ENCODE measurements at regions not wholly inside any gene's neighbourhood (a gene's known extent, or its start where the extent isn't known, plus 50 kb on each side); places are given as distances from the start of the nearest gene placed in this dataset.

DNA sequence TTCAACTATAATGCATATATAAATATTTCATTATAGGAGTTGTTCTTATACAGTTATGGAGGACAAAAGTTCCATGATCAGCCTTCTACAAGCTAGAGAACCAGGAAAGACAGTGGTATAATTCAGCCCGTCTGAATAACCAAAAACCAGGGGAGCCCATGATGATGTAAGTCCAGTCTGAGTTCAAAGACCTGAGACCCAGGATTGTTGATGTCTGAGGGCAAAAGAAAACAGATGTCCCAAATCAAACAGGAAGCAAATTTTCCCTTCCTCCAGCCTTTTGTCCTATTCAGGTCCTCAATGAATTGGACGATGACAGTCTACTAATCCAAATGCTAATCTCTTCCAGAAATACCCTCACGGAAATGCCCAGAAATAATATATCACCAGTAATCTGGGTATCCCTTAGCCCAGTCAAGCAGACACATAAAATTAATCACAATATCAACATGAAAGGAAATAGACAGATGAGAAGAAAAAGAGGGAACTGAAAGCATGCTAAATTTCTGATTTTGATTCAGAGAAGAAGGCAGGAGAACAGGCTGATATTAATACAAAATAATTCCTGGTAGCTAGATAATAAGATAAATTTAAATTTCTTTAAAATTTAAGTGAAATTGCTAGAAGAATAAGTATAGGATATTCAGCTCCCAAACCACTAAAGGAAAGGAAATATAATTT lies 255.6 kb upstream of the CTAGE1 start:
- no peaks in the 10 kb centered on the region for H4K20me1 ChIP-seq (ENCODE audit: insufficient read depth, low read length)

DNA sequence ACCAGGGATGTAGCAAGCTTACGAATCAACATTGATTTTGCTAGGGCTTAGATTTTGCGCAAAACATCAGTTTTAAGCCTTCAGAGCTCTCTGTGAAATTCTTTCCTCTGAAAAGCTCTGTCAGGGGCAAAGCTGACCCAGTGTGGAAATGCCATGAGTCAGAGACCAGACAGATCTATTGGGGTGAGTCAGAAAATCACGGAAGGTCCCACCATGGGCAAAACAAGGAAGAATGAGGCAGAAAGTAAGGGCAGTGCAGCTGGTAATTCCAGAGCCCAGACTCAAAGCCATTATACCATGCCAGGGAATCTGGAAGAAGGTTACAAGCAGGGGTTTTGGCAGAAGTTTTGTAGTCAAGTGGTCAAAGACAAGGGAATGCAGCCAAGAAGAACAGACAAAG lies 256.6 kb upstream of the CTAGE1 start:
- Histone ChIP-seq H3K27me3 (ENCODE audit: insufficient read depth, low read length) (no peaks in the 10 kb centered on the region), H3K4me2 (ENCODE audit: low read length) (no peak overlapping the region), H3K4me1 (ENCODE audit: insufficient read depth, low read length, severe bottlenecking) (no peaks in the 10 kb centered on the region), H4K20me1 (ENCODE audit: insufficient read depth, low read length) (no peaks in the 10 kb centered on the region), H3K79me2 (ENCODE audit: insufficient read depth, low read length) (no peaks in the 10 kb centered on the region), H3K4me3 (ENCODE audit: low read depth, low read length, poor library complexity, severe bottlenecking) (no peak overlapping the region), H3F3A (ENCODE audit: insufficient read depth, low read length) (no peaks in the 10 kb centered on the region), H3K9ac (ENCODE audit: low read length) (no peak overlapping the region), H3K9me3 (ENCODE audit: low read length) (no peaks in the 10 kb centered on the region), H3K27ac (ENCODE audit: low read depth, low read length, poor library complexity, severe bottlenecking) (no peak overlapping the region), H2AFZ (ENCODE audit: low read length) (no peak overlapping the region), H3K36me3 (ENCODE audit: insufficient read depth, low read length) (no peaks in the 10 kb centered on the region), H3K9me2 (ENCODE audit: low read depth, low read length) (no peaks in the 10 kb centered on the region)
- TF ChIP-seq, protein P1, sequence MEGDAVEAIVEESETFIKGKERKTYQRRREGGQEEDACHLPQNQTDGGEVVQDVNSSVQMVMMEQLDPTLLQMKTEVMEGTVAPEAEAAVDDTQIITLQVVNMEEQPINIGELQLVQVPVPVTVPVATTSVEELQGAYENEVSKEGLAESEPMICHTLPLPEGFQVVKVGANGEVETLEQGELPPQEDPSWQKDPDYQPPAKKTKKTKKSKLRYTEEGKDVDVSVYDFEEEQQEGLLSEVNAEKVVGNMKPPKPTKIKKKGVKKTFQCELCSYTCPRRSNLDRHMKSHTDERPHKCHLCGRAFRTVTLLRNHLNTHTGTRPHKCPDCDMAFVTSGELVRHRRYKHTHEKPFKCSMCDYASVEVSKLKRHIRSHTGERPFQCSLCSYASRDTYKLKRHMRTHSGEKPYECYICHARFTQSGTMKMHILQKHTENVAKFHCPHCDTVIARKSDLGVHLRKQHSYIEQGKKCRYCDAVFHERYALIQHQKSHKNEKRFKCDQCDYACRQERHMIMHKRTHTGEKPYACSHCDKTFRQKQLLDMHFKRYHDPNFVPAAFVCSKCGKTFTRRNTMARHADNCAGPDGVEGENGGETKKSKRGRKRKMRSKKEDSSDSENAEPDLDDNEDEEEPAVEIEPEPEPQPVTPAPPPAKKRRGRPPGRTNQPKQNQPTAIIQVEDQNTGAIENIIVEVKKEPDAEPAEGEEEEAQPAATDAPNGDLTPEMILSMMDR (IDR thresholded peaks at IDR 0.05; ENCODE audit: low read length) = no peak
- no peak for TF ChIP-seq EZH2 (IDR thresholded peaks at IDR 0.05; ENCODE audit: borderline replicate concordance, low read length)

More for the DNA sequence above, 255.6 kb upstream of the CTAGE1 start:
- Histone ChIP-seq H3K4me1 (ENCODE audit: insufficient read depth, low read length, severe bottlenecking) (no peaks in the 10 kb centered on the region), H2AFZ (ENCODE audit: low read length) (no peak overlapping the region), H3K27ac (ENCODE audit: low read depth, low read length, poor library complexity, severe bottlenecking) (no peak overlapping the region), H3K36me3 (ENCODE audit: insufficient read depth, low read length) (no peaks in the 10 kb centered on the region), H3K9me2 (ENCODE audit: low read depth, low read length) (no peaks in the 10 kb centered on the region), H3K9me3 (ENCODE audit: low read length) (no peaks in the 10 kb centered on the region), H3K4me3 (ENCODE audit: low read depth, low read length, poor library complexity, severe bottlenecking) (no peak overlapping the region), H3K27me3 (ENCODE audit: insufficient read depth, low read length) (no peaks in the 10 kb centered on the region), H3F3A (ENCODE audit: insufficient read depth, low read length) (no peaks in the 10 kb centered on the region), H3K4me2 (ENCODE audit: low read length) (no peak overlapping the region), H3K9ac (ENCODE audit: low read length) (no peak overlapping the region), H3K79me2 (ENCODE audit: insufficient read depth, low read length) (no peaks in the 10 kb centered on the region)
- TF ChIP-seq EZH2 (IDR thresholded peaks at IDR 0.05; ENCODE audit: borderline replicate concordance, low read length) = no peak
- TF ChIP-seq, protein P1 (IDR thresholded peaks at IDR 0.05; ENCODE audit: low read length) = no peak

DNA sequence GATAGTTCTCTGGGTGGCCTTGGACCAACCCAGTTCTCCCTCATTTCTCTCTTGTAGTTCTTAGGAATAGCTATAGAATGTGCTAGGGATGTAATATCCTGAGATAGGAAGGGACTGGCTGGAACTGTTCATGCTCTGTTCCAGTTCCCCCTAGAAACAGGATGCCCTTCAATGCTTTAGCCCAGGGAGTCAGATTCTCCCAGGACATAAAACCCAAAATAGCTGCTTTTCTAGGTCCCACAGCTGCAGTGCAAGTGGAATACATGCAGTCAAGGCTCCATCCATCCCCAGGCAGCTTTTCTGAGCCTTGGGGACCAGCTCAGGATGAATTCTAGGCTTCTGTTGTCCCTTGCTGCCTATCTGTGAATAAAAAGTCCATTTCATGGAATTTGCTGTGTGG lies 257.3 kb upstream of the CTAGE1 start:
- H3K27ac ChIP-seq (ENCODE audit: low read depth, low read length, poor library complexity, severe bottlenecking) = no peak overlapping the region
- H3K9me3 ChIP-seq (ENCODE audit: low read length) = no peaks in the 10 kb centered on the region
- H3K9ac ChIP-seq (ENCODE audit: low read length) = no peak overlapping the region
- no peak overlapping the region for H2AFZ ChIP-seq (ENCODE audit: low read length)
- no peak overlapping the region for H3K4me2 ChIP-seq (ENCODE audit: low read length)
- H4K20me1 ChIP-seq (ENCODE audit: insufficient read depth, low read length) = no peaks in the 10 kb centered on the region
- TF ChIP-seq, protein P1 (IDR thresholded peaks at IDR 0.05; ENCODE audit: low read length) = no peak
- TF ChIP-seq EZH2 (IDR thresholded peaks at IDR 0.05; ENCODE audit: borderline replicate concordance, low read length) = no peak
- H3K27me3 ChIP-seq (ENCODE audit: insufficient read depth, low read length) = no peaks in the 10 kb centered on the region
- H3F3A ChIP-seq (ENCODE audit: insufficient read depth, low read length) = no peaks in the 10 kb centered on the region
- H3K36me3 ChIP-seq (ENCODE audit: insufficient read depth, low read length) = no peaks in the 10 kb centered on the region
- H3K9me2 ChIP-seq (ENCODE audit: low read depth, low read length) = no peaks in the 10 kb centered on the region
- no peaks in the 10 kb centered on the region for H3K79me2 ChIP-seq (ENCODE audit: insufficient read depth, low read length)
- H3K4me1 ChIP-seq (ENCODE audit: insufficient read depth, low read length, severe bottlenecking) = no peaks in the 10 kb centered on the region
- H3K4me3 ChIP-seq (ENCODE audit: low read depth, low read length, poor library complexity, severe bottlenecking) = no peak overlapping the region
